GM10266 (cell line): ENCODE measurements at regions not wholly inside any gene's neighbourhood (a gene's known extent, or its start where the extent isn't known, plus 50 kb on each side); places are given as distances from the start of the nearest gene placed in this dataset.

Experiments used
- DNase-seq: peaks from one replicate; pipeline ENCODE4 v3.0.0; 2012; ENCODE audit errors: extremely low spot score
- CTCF ChIP-seq: IDR thresholded peaks from 2 replicates; pipeline ENCODE4 v1.5.1; 2012; ENCODE audit warnings: mild to moderate bottlenecking, low read depth; ENCODE audit not compliant: control insufficient read depth, insufficient read depth; ENCODE audit errors: missing control alignments

- no peak for DNase-seq
- TF ChIP-seq CTCF: no peak
Observed at GRCh38 chr1:43082740-43083139, 89.3 kb downstream of the EBNA1BP2 start.

- no peak for DNase-seq
- no peak for TF ChIP-seq CTCF
Observed at GRCh38 chr1:43077273-43077672, 94.8 kb downstream of the EBNA1BP2 start.

GRCh38 chr1:43074709-43075108 is 97.4 kb downstream of the EBNA1BP2 start:
- TF ChIP-seq CTCF: no peak

GRCh38 chr1:43074244-43074643 is 97.8 kb downstream of the EBNA1BP2 start:
- DNase-seq: no peak
- no peak for TF ChIP-seq CTCF

More at GRCh38 chr1:43074709-43075108, 97.4 kb downstream of the EBNA1BP2 start:
- no peak for DNase-seq

- TF ChIP-seq CTCF: peak; percentile 76
- peak; percentile 82 for DNase-seq
Observed at GRCh38 chr1:43073490-43074230, 98.4 kb downstream of the EBNA1BP2 start.

GRCh38 chr1:43072314-43072713 is 99.8 kb downstream of the EBNA1BP2 start:
- no peak for DNase-seq
- no peak for TF ChIP-seq CTCF

GRCh38 chr1:43071241-43071640 is 100.8 kb downstream of the EBNA1BP2 start:
- DNase-seq: no peak
- no peak for TF ChIP-seq CTCF
